Adrenal gland (tissue), 5 donors: ENCODE measurements at regions not wholly inside any gene's neighbourhood (a gene's known extent, or its start where the extent isn't known, plus 50 kb on each side); places are given as distances from the start of the nearest gene placed in this dataset.

Experiments used
- CTCF ChIP-seq, 6 experiments: fragments of 450-650 bp in 4 of 6; fragments of 200-600 bp in 2 of 6; sonication (generic) in 1 of 6; IDR thresholded peaks; 1 replicate in 5 of 6; 2 replicates in 1 of 6; pipeline versions ENCODE4 v1.5.1 to v1.8.0; 2016 to 2021; ENCODE audit warnings: antibody characterized with exemption in 6 of 6, mild to moderate bottlenecking in 2 of 6, moderate library complexity in 1 of 6
- POLR2A ChIP-seq, 2 donors: fragments of 450-650 bp; IDR thresholded peaks; one replicate each; pipeline ENCODE4 v1.6.1; 2017; ENCODE audit warnings: antibody characterized with exemption in 2 of 2, mild to moderate bottlenecking in 2 of 2, moderate library complexity in 1 of 2
- donor health status: DM: no; HTN: no; CAD: no.

GRCh38 chr1:5720045-5720444, 272.2 kb downstream of the NPHP4 start:
- TF ChIP-seq CTCF (IDR thresholded peaks at IDR 0.05) (no peak), POLR2A (IDR thresholded peaks at IDR 0.05) (no peak)
